GM23338 (cell line): ENCODE measurements at regions not wholly inside any gene's neighbourhood (a gene's known extent, or its start where the extent isn't known, plus 50 kb on each side); places are given as distances from the start of the nearest gene placed in this dataset.

ENCODE experiments used
- EZH2 ChIP-seq: fragments of 200-600 bp; sonication (generic); IDR thresholded peaks from one replicate; pipeline ENCODE4 v1.8.0; 2017; ENCODE audit warnings: antibody characterized with exemption, mild to moderate bottlenecking, low read depth; ENCODE audit not compliant: unreplicated experiment
- POLR2AphosphoS5 ChIP-seq: IDR thresholded peaks from 2 replicates; pipeline ENCODE4 v1.6.1; 2016; ENCODE audit warnings: antibody characterized with exemption, low read depth
- TF ChIP-seq, protein P1 (sequence below), 2 experiments: fragments of 200-600 bp in 1 of 2; sonication (generic) in 1 of 2; conservative IDR thresholded peaks; 2 replicates each; pipeline versions ENCODE4 v1.5.1 to v1.6.1; 2016 to 2017; ENCODE audit warnings: antibody characterized with exemption in 2 of 2, low read depth in 2 of 2, mild to moderate bottlenecking in 2 of 2, moderate library complexity in 1 of 2

DNA sequence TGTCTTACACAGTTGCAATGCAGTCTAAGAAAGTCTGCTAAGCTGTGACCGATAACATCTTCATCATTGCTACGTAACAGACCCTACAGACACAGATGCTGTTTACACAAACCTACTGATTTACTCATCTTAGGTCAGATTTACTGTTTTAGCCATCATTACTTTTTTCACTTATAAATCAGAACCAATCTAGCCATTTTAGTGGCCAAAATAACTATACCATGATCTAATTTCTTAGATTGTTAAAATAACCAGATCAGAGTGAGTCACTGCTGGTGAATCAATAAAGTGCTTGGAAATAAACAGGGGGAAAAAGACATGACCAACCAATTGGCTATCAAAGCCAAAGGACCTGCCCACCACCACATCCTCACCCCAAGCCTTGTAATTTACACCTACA lies 57.0 kb upstream of the FOXN3 start:
- TF ChIP-seq, protein P1, sequence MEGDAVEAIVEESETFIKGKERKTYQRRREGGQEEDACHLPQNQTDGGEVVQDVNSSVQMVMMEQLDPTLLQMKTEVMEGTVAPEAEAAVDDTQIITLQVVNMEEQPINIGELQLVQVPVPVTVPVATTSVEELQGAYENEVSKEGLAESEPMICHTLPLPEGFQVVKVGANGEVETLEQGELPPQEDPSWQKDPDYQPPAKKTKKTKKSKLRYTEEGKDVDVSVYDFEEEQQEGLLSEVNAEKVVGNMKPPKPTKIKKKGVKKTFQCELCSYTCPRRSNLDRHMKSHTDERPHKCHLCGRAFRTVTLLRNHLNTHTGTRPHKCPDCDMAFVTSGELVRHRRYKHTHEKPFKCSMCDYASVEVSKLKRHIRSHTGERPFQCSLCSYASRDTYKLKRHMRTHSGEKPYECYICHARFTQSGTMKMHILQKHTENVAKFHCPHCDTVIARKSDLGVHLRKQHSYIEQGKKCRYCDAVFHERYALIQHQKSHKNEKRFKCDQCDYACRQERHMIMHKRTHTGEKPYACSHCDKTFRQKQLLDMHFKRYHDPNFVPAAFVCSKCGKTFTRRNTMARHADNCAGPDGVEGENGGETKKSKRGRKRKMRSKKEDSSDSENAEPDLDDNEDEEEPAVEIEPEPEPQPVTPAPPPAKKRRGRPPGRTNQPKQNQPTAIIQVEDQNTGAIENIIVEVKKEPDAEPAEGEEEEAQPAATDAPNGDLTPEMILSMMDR (conservative IDR thresholded peaks at IDR 0.05; ENCODE audit: low read depth in 2 of 2), result no peak
- no peak for TF ChIP-seq EZH2
- no peak for TF ChIP-seq POLR2AphosphoS5
